ENCODE measurements at regions not wholly inside any gene's neighbourhood (a gene's known extent, or its start where the extent isn't known, plus 50 kb on each side); places are given as distances from the start of the nearest gene placed in this dataset.
"Not testable (repeated sequence)": the region's sequence is repeated elsewhere in the genome, so short reads cannot be mapped to it uniquely, and the experiment has no call there.

DNA sequence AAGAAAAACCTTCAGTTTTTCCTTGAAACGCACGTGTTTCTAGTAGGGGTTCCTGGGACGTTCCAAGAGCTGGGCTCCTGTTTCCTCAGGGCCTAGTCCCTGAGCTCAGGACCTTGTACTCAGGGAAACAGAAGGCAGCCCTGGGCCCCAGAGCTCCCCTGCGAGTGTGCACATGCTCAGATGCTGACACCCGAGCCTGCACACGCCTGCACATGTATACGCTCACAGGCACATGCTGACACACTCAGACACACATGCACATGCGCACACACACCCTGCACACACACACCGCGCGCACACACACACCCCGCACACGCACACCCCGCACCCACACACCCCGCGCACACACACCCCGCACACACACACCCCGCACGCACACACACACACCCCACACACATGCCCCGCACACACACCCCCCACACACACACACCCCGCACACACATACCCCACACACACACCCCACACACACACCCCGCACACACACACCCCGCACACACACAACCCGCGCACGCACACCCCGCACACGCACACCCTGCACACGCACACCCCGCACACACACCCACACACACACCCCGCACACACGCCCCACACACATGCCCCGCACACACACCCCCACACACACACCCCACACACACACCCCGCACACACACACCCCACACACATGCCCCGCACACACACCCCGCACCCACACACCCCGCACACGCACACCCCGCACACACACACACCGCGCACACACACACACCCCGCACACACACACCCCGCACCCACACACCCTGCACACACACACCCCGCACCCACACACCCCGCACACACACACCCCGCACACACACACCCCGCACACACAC lies 52.2 kb downstream of the CALML3 start:
- Histone ChIP-seq H3K9me2 (no peaks in the 10 kb centered on the region), H3K79me2 (ENCODE audit: insufficient read depth) (no peaks in the 10 kb centered on the region), H3K4me1 (ENCODE audit: control insufficient read depth in 1 of 2, insufficient read depth in 2 of 2, low read depth in 1 of 2, low read length in 1 of 2) (peaks cover 4 to 20% of the 10 kb centered on the region in 2 experiments; a peak in 2 of 4 replicates), H3K9me3 (no peaks in the 10 kb centered on the region; the same call in 1 of the 2 replicates), H3K9ac (no peak overlapping the region), H3K27ac (ENCODE audit: low read depth in 2 of 2, low read length in 1 of 2) (no peak overlapping the region), H2AFZ (ENCODE audit: low read depth) (no peak overlapping the region), H3F3A (replicated peaks; ENCODE audit: insufficient read depth) (no peaks in the 10 kb centered on the region), H4K20me1 (ENCODE audit: insufficient read depth) (no peaks in the 10 kb centered on the region), H3K27me3 (ENCODE audit: insufficient read depth) (no peaks in the 10 kb centered on the region), H3K36me3 (replicated peaks in 1 of 2; ENCODE audit: control insufficient read depth in 1 of 2, insufficient read depth in 2 of 2, low read length in 1 of 2) (peaks cover 0 to 3% of the 10 kb centered on the region in 2 experiments), H3K4me3 (ENCODE audit: low read depth in 2 of 2, low read length in 1 of 2) (no peak overlapping the region), H3K4me2 (no peak overlapping the region)
- ChIA-PET POLR2A (no interaction called here), CTCF (interaction anchor here (1.0 kb wide), 1 partner anchor 53 kb away, joined by 3 read pairs; no protein-coding TSS in a partner anchor)
- no peak for TF ChIP-seq GABPA (IDR thresholded peaks at IDR 0.05; ENCODE audit: low read depth)
- TF ChIP-seq, protein P1, sequence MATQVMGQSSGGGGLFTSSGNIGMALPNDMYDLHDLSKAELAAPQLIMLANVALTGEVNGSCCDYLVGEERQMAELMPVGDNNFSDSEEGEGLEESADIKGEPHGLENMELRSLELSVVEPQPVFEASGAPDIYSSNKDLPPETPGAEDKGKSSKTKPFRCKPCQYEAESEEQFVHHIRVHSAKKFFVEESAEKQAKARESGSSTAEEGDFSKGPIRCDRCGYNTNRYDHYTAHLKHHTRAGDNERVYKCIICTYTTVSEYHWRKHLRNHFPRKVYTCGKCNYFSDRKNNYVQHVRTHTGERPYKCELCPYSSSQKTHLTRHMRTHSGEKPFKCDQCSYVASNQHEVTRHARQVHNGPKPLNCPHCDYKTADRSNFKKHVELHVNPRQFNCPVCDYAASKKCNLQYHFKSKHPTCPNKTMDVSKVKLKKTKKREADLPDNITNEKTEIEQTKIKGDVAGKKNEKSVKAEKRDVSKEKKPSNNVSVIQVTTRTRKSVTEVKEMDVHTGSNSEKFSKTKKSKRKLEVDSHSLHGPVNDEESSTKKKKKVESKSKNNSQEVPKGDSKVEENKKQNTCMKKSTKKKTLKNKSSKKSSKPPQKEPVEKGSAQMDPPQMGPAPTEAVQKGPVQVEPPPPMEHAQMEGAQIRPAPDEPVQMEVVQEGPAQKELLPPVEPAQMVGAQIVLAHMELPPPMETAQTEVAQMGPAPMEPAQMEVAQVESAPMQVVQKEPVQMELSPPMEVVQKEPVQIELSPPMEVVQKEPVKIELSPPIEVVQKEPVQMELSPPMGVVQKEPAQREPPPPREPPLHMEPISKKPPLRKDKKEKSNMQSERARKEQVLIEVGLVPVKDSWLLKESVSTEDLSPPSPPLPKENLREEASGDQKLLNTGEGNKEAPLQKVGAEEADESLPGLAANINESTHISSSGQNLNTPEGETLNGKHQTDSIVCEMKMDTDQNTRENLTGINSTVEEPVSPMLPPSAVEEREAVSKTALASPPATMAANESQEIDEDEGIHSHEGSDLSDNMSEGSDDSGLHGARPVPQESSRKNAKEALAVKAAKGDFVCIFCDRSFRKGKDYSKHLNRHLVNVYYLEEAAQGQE (IDR thresholded peaks at IDR 0.05; ENCODE audit: low read depth, low read length), result no peak
- TF ChIP-seq NFIC (IDR thresholded peaks at IDR 0.05; ENCODE audit: borderline replicate concordance), result no peak
- no peak for TF ChIP-seq TEAD4 (IDR thresholded peaks at IDR 0.05; ENCODE audit: borderline replicate concordance, insufficient read depth)
- TF ChIP-seq MEF2A (IDR thresholded peaks at IDR 0.05; ENCODE audit: borderline replicate concordance, low read depth), result no peak
- no peak for TF ChIP-seq ELF1 (IDR thresholded peaks at IDR 0.05)
- TF ChIP-seq FOXJ3 (CRISPR knock-in tag; IDR thresholded peaks at IDR 0.05), result no peak
- TF ChIP-seq FOSL2 (IDR thresholded peaks at IDR 0.05; ENCODE audit: borderline replicate concordance, low read depth), result no peak
- no peak for TF ChIP-seq SIN3A (IDR thresholded peaks at IDR 0.05; ENCODE audit: borderline replicate concordance, low read depth, low read length)
- no peak for TF ChIP-seq TAF1 (IDR thresholded peaks at IDR 0.05; ENCODE audit: borderline replicate concordance, low read depth, low read length)
- TF ChIP-seq RAD21 (IDR thresholded peaks at IDR 0.05; ENCODE audit: low read length), result no peak
- TF ChIP-seq CHD2 (IDR thresholded peaks at IDR 0.05; ENCODE audit: low read length, partially characterized antibody), result no peak
- no peak for TF ChIP-seq YY1 (IDR thresholded peaks at IDR 0.05; ENCODE audit: low read depth)
- TF ChIP-seq, protein P2, sequence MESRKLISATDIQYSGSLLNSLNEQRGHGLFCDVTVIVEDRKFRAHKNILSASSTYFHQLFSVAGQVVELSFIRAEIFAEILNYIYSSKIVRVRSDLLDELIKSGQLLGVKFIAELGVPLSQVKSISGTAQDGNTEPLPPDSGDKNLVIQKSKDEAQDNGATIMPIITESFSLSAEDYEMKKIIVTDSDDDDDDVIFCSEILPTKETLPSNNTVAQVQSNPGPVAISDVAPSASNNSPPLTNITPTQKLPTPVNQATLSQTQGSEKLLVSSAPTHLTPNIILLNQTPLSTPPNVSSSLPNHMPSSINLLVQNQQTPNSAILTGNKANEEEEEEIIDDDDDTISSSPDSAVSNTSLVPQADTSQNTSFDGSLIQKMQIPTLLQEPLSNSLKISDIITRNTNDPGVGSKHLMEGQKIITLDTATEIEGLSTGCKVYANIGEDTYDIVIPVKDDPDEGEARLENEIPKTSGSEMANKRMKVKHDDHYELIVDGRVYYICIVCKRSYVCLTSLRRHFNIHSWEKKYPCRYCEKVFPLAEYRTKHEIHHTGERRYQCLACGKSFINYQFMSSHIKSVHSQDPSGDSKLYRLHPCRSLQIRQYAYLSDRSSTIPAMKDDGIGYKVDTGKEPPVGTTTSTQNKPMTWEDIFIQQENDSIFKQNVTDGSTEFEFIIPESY (IDR thresholded peaks at IDR 0.05; ENCODE audit: borderline replicate concordance, low read depth), result no peak
- TF ChIP-seq GATA2 (CRISPR knock-in tag; IDR thresholded peaks at IDR 0.05), result no peak
- no peak for TF ChIP-seq RCOR1 (IDR thresholded peaks at IDR 0.05; ENCODE audit: low read length)
- TF ChIP-seq, protein P3, sequence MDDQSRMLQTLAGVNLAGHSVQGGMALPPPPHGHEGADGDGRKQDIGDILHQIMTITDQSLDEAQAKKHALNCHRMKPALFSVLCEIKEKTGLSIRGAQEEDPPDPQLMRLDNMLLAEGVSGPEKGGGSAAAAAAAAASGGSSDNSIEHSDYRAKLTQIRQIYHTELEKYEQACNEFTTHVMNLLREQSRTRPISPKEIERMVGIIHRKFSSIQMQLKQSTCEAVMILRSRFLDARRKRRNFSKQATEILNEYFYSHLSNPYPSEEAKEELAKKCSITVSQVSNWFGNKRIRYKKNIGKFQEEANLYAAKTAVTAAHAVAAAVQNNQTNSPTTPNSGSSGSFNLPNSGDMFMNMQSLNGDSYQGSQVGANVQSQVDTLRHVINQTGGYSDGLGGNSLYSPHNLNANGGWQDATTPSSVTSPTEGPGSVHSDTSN (IDR thresholded peaks at IDR 0.05), result no peak
- no peak for DNase-seq
- WGBS (ENCODE audit: low lambda C conversion rate), result 88% methylated on average over 44 of the region's 47 CpGs

GRCh38 chr10:5580038-5580428 lies 55.3 kb downstream of the CALML3 start:
- H3K9me2 ChIP-seq; H3K4me2 ChIP-seq; H3K36me3 ChIP-seq (replicated peaks in 1 of 2; ENCODE audit: control insufficient read depth in 1 of 2, insufficient read depth in 2 of 2, low read length in 1 of 2); H3K9ac ChIP-seq; POLR2A ChIA-PET; DNase-seq; H3K9me3 ChIP-seq; H4K20me1 ChIP-seq (ENCODE audit: insufficient read depth); H3K27ac ChIP-seq (ENCODE audit: low read depth in 2 of 2, low read length in 1 of 2); H3F3A ChIP-seq (replicated peaks; ENCODE audit: insufficient read depth); H3K4me3 ChIP-seq (ENCODE audit: low read depth in 2 of 2, low read length in 1 of 2); H3K79me2 ChIP-seq (ENCODE audit: insufficient read depth); CTCF ChIA-PET; H2AFZ ChIP-seq (ENCODE audit: low read depth); H3K27me3 ChIP-seq (ENCODE audit: insufficient read depth): not testable (repeated sequence)
- WGBS (ENCODE audit: low lambda C conversion rate), result 87% methylated on average over 4 of the region's 4 CpGs
- peaks cover 0 to 11% of the 10 kb centered on the region in 2 experiments; a peak in 2 of 4 replicates for H3K4me1 ChIP-seq (ENCODE audit: control insufficient read depth in 1 of 2, insufficient read depth in 2 of 2, low read depth in 1 of 2, low read length in 1 of 2)
